ENCODE measurements at regions not wholly inside any gene's neighbourhood (a gene's known extent, or its start where the extent isn't known, plus 50 kb on each side); places are given as distances from the start of the nearest gene placed in this dataset.

DNA sequence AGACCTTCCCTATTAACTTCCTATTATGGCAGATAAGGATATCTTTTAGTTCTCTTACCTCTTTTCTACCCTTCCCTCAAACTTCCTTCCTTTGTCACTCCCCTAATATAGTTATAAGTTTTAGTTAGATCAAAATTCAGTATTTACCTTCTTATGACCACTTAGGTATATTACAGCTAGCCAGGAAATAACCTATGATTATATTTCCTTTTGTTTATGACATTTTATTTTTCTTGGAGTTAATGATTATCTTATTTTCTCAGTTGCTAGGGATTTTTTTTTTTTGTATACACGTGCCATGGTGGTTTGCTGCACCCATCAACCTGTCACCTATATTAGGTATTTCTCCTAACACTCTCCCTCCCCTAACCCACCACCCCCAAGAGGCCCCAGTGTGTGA is 88.2 kb upstream of the ZBED5 start:
- ATAC-seq (no peak), DNase-seq (no peak)

DNA sequence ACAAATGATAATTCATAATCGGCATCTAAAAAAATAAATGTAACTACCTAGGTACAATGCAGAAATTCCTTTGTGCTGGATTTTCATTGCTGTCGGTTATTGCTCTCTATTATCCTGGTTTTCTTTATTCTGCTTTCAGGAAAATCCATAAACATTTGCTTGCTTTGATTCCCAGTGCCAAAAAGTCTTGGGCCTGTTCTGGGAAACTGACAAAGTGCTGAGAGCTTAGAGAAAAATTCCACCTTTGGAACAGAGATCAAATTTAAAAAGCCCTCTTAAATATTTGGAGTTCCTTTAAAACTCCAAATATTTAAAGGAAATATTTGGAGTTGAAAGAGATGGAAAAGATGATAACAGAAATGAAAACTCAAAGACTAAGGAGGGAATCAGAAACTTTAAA is 87.3 kb upstream of the ZBED5 start:
- no peak for ATAC-seq

DNA sequence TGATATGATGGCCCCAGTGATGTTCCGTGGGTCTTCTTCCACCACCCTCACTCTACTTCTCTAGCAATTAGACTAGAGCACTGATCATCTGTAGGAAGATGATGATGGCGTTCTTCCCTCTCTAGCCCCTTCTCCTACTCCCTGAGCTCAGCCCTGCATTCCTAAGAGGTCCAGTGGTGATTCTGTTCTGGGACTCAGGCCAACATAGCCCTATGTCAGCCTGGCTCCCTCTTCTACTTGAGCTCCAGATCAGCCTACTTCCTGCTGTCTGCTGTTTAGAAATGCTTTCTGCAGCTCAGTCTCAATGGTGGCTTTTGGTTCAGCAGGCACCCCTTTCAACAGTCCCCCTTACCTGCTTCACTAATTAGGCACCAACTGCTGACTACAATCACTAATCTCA is 86.1 kb upstream of the ZBED5 start:
- no peak for DNase-seq
- no peak for ATAC-seq

More for the DNA sequence above, 87.3 kb upstream of the ZBED5 start:
- DNase-seq: no peak

DNA sequence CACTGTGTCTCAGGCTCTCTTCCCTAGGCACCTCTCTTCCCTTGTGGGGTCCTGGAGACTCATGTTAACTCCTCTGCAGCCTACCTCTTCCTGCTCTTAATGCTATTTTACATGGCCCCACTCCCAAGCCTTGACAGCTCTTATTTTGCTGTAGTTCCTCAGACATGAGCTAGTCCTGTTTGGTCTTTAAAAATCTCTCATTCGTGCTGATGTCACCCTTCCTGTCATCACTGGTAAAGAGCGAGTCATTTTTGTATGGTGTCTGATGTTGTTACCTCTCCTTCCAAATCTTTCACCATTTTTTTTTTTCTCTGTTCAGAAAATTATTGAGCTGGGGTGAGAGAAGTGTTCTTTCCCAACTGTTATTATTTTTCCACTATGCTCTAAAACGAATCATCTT is 84.8 kb upstream of the ZBED5 start:
- DNase-seq (no peak), ATAC-seq (peak; percentile 49)

DNA sequence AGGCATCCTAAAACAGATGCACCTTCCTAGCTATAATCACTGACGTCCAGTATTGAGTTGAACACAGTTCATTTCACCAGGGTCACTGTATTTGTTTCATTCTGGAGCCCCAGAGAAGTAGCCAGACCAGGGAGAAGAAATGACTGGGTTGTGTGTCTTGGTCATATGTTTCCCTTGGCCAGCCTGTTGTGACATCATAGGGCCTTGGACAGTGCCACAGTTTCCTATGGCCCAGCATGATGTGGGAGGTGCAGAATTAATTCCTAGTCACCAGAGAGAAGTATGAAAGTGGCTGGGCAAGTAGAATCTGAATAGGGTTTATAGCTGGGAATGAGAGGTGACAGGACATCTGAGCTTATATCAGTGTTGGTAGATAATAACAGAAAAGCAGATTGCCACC is 84.0 kb upstream of the ZBED5 start:
- DNase-seq (no peak), ATAC-seq (no peak)

DNA sequence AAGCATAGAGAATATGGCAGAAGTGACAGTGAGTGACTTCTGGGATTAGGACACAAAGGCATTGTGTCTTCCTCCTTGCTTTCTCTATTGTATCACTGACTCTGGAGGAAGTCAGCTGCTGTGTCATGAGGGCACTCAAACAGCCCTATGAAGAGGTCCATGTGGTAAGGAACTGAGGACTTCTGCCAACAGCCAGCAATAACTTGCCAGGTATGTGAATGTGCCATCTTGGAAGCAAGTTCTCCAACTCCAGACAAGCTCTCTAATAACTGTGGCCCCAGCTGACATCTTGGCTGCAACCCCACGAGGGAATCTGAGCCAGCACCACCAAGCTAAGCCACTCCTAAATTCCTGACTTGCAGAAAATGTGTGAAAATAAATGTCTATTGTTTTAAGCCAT is 83.6 kb upstream of the ZBED5 start:
- ATAC-seq (no peak), DNase-seq (no peak)

DNA sequence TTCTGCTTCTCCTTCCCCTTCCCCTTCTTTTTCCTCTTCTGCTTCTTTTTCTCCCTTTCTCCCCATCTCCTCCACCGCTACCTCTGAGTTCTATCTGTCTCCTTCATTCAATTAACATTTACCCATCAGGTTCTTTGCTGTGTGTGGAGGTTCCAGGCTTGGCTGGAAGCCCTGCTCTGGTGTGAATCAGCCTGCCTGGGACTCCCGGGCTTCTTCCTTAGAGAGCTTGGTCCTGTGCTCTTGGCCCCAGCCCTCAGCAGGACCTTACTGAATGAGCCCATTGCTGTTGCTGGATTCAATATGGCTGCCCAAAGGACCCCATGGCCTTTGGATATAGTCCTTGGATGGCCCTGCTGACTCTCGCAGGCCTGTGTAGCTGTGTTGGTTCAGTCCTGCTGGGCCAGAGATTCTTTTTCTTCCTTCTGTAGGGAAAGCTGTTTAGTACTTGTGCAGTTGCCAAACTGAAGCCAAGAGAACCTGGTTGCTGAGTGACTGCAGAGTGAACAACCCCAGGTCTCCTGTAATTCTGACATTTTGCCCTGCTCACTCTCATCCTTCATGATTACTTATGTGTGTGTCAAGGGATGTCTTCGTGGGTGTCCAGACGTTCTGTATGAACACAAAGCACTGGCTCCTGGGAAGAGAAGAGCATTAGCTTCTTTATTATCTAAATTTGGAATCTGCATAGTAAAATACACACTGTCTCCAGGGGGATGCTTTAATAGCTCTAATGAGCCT is 81.0 kb upstream of the ZBED5 start:
- DNase-seq (no peak), ATAC-seq (no peak)

DNA sequence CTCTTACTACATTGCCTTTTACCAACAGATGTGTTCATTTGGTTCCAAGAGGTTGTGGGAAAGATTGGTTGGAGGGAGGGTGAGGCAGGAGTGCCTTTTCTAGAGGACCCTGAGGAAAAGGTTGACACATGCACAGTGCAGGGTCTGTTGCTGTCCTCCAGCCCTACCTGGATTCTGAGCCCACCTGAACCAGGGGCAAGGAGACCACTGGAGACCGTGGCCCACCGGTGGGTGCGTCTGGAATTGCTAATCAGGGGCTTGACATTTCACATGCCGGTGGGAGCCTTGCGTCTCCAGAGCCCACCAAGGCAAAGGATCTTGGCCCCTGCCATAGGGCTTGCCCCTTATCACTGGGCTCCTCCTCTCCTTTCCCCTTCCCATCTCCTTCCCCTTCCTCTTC is 80.4 kb upstream of the ZBED5 start:
- ATAC-seq (no peak), DNase-seq (no peak)

DNA sequence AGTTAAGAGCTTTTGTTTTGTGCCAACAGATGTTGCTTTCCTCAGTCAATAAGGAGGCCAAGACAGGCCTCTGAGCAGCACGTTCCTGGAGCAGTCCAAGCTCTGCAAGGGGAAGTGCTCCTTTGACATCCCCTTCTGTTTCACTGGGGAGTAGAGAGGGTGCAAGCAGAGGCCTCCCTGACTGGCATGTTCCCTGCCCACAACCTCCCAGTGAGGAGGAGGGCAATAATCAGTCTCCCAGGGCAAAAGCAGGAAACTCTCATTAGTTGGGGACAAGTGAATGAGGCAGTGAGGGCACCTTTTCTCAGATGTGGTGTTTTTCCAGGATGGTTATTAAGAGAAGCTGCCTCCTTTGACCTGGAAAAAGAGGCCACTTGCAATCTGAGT is 79.5 kb upstream of the ZBED5 start:
- DNase-seq (no peak), ATAC-seq (no peak)

DNA sequence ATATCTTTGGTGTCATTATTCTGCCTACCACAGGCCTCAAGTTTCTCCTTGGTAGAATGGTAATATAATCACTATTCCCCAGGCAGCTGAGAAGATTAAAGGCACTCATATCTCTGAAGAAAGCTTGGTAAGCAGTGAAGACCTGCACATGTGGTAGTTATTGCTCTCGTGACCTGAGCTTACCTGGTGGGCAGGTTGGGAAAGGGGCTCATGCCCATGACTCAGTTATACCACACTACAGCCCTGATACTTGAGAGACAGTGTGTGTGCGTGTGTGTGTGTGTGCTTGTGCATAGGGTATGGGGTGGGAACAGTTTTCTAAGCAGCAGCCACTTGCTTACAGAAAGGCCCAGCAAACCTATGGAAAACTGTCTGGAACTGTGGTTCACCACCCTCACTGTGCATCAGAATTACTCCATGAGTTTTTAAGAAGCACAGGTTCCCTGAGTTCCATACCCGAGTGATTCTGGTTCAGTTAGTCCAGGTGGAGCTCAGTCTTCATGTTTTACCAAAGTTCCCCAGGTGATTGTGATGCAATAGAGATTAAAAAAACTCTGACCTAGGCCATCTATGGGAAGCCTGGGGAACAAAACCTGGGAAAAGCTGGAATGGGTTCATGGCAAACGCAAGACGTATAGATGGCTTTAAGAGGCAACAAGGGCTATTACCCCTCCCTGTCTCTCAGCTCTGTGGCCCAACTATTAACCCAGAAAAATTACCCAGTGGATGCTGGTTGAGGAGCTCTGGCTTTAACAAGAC is 79.0 kb upstream of the ZBED5 start:
- no peak for DNase-seq
- ATAC-seq: no peak

DNA sequence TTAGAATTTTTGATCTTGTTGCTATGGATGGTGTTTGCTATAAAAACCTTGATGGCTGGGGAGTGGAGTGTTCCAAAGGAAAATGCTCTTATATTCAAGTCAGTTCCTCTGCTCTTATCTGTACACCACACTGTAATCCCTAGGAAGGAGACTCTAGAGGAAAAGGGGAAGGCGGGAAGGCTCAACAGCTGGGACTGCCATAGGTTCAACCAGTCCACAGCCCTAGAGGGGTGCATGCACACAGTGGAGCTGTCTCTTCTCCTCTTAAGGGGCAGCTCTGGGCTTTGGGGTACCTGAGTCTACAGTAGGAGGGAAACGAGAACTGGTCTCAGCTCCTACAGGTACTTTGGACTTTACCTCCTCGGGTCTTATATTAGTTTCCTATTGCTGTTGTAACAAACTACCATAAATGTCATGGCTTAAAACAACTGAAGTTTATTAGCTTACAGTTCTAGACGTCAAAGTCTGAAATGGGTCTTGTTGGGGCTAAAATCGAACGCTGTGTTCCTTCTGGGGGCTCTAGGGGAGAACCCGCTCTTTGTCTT is 77.2 kb upstream of the ZBED5 start:
- DNase-seq (no peak), ATAC-seq (no peak)

DNA sequence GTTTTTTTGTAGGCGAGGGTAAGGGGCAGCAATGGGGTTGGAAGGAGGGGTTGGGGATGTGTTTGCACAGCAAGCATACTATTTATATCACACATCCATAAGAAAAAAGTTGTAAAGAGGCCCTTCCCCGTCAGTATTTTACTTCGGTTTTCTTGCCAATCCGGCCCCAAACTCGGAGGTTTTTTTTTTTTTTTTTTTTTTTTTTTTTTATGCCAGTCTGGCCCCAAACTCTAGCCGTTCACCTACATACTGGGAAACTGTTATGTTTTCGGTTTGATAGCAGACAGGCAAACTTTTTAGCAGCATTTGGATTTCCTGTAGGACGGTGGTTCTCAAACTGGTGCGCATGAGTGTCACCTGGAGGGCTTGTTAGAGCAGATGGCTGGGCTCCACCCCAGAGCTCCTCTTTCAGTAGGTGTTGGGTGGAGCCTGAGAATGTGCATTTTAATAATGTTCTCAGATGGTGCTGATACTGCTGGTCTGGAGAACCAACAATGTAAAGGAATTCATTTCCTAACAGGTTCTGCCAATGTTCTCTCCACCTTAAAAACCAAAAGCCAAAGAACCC is 76.5 kb upstream of the ZBED5 start:
- no peak for DNase-seq
- ATAC-seq: no peak

DNA sequence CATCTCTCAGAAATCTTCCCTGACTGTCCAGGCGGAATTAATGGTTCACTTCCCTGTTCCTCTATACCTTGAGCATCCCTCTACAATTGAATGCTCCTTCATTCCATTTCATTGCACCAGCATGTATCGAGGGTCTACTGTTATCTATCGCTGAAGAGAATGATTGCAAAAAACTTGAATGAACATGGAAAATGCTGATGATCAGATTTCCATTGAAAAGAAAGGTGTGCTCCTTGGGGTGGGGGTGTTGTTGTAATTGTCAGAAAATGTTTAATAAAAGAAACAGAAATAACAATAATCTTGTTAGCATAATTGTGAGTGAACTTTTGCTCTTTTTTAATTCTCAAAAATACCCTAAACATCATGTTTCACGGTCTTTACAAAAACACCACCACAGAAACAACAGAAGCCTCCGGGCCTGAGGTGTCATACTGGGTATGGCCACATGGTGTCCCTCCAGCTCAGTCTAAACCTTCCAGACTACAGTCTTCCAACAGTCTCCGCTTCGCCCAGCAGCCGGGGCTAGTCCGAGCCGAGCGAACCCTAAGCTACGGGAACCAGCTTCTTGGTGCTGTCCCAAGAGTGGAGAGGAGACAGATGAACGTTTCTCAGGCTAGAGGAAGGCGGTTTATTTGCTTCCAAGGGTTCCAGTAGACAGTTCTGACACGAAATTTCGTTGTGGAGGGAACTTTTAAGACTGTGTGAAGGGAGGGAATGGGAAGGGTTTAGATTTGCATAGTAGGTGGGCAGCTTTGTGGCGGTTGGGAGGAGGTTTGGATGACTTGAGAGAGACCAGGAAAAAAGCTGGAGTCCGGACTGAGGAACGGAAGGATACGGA is 75.8 kb upstream of the ZBED5 start:
- ATAC-seq (peak; percentile 89), DNase-seq (peak; percentile 85)

DNA sequence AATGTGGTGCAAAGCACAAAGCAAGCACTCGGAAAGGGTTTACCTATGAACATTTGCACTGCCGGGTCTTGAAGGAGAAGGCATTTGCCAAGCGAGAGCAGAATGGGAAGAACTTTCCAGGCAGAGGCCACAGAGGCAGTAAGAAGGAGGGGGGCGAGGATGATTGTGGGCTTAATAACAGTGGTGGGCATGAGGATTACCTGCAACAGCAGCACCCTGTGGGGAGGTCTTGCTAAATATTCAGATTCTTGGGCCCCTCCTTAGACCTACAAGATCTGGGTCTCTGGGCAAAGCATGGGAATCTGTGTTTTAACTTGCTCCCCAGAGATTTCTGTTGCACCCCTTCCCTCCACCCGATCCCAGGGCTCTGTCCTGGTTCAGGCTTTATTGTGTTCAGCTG is 75.1 kb upstream of the ZBED5 start:
- ATAC-seq: no peak
- no peak for DNase-seq

DNA sequence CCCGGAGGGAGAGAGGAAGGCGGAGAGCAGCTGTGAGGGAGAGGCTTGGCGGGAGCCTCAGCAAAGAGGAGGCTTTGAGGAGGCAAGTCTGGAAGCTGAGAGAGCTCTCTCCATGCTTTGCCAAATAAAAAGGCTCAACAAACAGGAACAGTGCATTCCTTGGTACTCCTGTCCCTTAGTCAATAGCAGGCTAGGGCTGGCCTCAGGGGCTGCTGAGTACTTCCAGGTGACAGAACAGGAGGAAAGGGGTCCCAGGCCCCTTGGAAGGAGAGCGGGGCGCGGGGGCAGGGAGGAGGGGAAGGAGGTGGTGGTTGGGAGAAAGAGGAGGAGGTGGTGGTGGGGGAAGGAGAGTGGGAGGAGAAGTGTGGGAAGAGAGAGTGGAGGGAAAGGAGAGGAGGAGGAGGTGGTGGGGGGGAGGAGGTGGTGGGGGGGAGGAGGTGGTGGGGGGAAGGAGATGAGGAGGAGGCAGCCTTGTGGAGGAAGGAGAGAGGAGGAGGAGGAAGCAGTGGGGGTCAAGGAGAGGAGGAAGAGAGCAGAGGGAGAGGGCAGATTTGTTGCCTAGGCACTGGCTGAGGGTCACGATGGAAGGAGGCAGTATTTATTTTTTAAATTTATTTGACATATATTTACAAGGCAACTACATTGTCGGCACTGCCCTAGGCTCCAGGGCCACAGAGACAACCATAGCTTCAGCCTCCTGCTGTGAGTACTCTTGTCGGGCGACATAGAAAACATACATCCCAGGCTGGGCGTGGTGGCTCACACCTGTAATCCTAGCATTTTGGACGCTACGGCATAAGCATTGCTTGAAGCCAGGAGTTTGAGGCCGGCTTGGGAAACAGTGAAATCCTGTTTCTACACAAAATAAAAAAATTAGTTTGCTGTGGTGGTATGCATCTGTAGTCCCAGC is 74.2 kb upstream of the ZBED5 start:
- ATAC-seq: no peak

DNA sequence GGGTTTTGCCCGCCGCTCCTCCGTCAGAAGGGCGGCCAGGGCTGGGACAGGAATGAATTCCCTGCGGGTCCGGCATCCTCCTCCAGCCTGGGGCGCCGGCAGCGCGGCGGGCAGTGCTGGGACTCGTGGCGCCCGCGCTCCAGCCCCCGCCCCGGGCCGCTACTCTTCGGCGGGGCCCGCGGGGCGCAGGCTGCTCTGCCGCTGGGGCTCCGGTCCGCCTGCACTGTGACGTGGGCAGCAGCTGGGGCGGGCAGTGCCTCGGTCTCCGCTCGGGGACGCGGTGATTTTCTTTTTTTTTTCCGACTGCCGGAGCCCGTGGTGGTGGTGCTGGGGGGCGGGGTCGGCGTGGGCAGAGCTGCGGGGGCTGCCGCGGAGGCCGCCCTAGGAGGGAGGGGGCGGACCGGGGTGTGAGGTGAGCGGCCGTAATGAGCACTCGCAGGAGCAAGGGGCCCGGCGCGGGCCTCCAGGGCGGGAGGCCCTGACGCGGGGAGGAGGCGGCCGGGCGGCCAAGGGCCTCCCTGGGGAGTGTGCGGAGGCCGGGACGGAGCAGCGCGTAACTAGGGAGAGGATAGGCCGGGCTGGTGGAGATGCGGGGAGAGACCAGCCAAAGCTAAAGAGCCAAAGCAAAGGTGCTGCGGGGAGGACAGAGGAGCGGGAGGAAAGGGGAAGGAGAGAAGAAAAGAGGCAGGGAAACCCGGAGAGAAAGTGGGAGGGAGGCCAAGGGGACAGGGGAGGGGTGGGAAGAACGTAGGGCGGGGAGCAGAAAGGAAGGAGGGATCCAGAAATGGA is 73.3 kb upstream of the ZBED5 start:
- DNase-seq (peak; percentile 37), ATAC-seq (peak; percentile 54)

More for the DNA sequence above, 74.2 kb upstream of the ZBED5 start:
- no peak for DNase-seq

DNA sequence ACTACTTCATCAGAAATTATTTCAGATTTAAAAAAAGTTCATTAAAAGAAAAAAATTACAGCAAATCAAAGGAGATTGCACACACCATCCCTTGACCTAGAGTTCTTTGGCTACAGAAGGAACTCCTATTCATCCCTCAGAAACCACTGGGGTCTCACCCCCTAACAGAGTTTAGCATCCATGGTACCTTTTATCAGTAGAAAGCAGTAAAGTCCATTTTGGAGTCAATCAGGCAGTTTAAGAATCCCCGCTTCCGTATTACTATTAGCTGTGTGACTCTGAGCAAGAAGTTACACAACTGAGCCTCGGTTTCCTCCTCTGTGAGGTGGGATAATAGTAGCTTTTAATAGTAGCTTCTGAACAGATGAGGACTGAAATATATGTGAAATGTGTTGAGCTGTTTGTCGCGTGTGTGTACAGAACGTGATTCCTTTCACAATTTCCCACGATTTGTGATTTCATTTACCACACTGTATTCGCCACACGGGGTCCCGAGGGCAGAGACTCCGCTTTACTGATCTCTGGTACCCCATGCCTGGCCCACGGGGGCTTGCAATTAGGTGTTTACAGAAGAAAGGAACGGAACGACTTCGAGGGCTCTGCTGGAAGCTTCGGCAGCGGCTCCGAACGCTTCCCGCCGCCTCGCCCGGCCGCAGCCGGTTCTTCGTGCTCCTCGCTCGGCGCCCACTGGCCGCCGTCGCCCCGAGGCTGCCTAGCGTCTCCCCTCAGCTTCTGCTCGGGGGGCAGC is 72.5 kb upstream of the ZBED5 start:
- DNase-seq (peak; percentile 31), ATAC-seq (peak; percentile 11)

DNA sequence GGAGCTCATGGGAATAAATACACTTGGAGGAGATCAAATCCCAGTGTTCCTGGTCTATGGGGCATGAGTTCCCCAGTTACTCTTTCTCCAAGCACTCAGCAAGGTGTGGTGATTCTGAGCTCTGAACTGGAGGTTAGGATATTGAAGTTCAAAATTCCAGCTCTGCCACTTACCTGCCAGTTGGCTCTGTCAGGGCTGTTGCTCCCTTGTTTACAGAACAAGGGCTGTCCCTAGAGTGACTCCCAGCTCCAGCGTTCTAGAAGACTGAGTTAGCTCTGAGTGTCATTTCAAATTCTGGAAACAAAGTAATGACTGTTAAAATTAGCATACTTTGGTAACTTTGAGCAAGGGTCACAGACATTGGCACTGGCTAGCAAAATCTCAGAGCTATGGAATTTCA is 69.7 kb upstream of the ZBED5 start:
- ATAC-seq: no peak
- DNase-seq: no peak

DNA sequence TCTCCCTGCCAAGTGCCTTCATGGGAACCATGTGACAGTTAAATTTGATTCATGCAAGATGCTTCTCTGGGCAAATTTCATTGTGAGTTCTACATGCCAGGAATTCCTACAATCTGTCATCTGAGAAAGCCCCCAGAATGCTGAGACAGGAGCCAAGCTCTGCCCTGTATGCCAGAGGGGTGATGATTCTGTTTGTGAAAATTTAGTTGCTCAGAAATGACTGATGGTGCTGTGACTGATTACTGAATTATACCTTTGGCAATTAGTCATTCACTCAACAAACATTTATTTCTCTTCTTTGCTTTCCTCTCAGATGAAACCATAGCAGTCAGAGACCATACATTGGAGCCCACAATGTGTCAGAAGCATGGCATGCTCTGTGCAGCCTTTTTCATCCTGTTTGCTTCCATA is 69.0 kb upstream of the ZBED5 start:
- ATAC-seq: no peak

More for the DNA sequence above, 69.0 kb upstream of the ZBED5 start:
- no peak for DNase-seq

Measured in stimulated activated naive CD8-positive, alpha-beta T cell treated with anti-CD3 and anti-CD28 coated beads, Interleukin-15, Interleukin-2, amounts not matched to agents 100 U/mL and 50 U/mL, for 24 hours (primary cell).